NCI-H1694 treated with DMSO at 0.1 percent for 48 hours (cell line): ENCODE measurements at regions not wholly inside any gene's neighbourhood (a gene's known extent, or its start where the extent isn't known, plus 50 kb on each side); places are given as distances from the start of the nearest gene placed in this dataset.
"Not testable (repeated sequence)": the region's sequence is repeated elsewhere in the genome, so short reads cannot be mapped to it uniquely, and the experiment has no call there.

Source experiments
- DNase-seq: peaks from one replicate; lab custom pipeline; 2025; lab: John Stamatoyannopoulos, UW

GRCh38 chrX:13186643-13187042, 133.2 kb downstream of the ATXN3L start:
- DNase-seq = not testable (repeated sequence)

GRCh38 chrX:13180807-13181206, 136.4 kb upstream of the FAM9C start:
- no peak for DNase-seq

- no peak for DNase-seq
These were observed 135.2 kb upstream of the FAM9C start for GRCh38 chrX:13179586-13179985.

DNA sequence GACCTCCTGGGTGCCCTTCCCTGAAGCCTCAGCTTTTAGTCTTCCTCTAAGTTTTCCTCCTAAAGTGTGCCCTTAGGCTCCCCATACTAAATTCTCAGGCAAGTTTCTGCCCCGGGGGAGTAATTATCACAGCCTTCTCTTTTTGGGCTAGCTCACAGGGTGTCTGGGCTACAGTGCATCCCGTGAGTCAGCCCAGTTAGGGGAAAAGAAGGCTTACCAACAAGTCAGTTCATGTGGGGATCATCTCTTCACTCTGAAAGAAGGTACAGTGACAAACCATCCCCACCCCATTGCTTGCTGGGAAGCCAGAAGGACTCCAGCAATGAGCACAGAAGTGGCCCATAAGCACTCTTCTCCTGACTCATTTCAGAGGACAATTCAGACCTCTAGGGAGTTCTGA, 134.7 kb upstream of the FAM9C start:
- DNase-seq = no peak

DNA sequence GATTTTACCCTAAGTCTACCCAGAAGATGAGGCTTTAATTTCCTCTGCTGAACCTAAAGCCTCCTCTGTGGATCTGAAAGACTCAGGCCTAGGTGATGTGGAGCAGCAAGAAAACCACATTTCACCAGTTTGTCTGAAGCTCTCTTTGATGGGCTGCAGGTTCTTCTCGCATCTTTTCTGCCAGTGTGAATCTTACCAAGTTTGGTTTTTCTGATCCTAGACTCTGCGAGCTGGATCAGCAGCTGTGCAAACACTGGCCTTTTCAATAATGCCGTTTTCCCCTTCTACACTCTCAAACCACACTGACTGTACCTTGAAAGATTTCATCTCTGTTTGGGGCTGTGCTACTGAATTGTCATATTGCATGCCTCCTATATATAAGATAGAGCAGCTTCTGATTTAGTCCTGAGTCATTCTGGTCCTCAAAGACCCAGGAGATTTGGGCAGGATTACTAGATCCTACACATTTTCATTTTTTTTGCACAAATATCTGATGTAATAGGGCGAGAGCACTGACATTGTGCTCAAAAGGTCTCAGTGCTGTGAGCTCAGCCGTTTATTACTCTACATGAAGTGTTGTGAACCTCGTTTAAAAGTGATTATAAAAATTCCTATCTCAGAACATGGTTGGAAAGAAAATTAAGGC, 133.6 kb upstream of the FAM9C start:
- no peak for DNase-seq

DNA sequence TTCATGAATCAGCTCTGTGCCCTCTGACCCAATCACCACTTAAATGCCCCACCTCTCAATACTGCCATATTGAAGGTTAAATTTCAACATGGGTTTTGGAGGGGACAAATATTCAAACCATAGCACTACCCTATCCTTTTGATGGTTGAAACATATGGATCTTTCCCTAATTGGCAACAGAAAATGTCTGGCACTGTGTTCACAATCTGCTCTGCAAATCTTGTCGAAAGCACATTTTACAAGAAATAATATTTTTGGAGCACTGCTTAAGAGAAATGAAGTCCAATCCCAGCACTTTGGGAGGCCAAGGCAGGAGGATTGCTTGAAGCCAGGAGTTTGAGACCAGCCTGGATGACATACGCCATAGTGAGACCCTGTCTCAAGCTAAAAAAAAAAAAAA, 130.6 kb upstream of the FAM9C start:
- no peak for DNase-seq

- DNase-seq = no peak
These were observed 126.6 kb upstream of the FAM9C start for GRCh38 chrX:13170966-13171558.

GRCh38 chrX:13169684-13170083, 125.3 kb upstream of the FAM9C start:
- no peak for DNase-seq

GRCh38 chrX:13168269-13168668, 123.8 kb upstream of the FAM9C start:
- no peak for DNase-seq

GRCh38 chrX:13167481-13168231, 123.2 kb upstream of the FAM9C start:
- no peak for DNase-seq

- no peak for DNase-seq
These were observed 121.1 kb upstream of the FAM9C start for GRCh38 chrX:13165266-13166189.

DNA sequence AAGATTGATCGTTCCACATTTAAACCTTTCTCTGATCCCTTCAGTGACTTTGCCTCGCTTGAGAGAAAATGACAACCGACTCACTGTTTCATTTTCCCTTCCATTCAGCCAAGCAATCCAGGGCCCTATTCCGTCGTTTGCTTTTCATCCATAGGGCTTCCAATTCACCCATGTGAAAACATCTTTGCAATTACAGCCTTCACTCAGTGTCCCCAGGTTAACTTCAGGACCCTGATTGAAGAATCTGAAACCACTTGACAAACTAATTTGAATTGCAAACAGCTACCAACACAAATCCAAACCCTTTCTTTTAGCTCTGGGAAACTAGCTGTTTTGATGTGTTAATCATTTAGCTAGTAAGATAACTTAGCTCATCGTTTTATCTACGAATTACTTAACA, 120.2 kb upstream of the FAM9C start:
- DNase-seq = no peak

- DNase-seq = no peak
These were observed 118.5 kb upstream of the FAM9C start for GRCh38 chrX:13162772-13163410.

DNA sequence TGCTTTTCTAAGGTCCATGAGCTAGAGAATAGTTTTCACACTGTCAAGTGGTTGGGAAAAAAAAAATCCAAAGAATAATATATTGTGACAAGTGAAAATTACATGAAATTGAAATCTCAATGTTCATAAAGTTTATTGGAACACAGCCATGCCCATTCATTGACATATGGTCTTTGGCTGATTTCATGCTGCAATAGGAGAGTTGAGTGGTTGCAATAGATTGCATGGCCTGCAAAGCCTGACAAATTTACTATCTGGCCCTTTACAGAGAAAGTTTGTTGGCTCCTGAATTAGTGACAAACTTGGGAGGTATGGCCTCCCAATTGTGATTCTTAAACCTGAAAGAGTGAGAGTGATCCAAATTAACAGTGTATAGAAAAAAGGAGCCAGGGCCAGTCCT, 115.5 kb upstream of the FAM9C start:
- DNase-seq = no peak

DNA sequence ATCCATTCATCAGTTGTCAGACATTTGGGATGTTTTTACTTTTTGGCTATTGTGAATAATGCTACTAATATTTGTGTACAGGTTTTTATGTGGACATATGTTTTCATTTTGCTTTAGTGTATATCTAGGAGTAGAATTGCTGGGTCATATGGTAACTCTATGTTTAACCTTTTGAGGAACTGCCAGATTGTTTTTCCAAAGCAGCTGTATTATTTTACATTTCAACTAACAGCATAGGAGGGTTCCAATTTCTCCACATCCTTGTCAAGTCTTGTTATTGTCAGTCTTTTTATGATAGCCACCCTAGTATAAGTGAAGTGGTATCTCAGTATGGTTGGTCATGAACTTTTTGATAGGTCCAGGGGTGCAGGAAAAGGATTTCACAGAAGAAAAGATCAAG, 114.5 kb upstream of the FAM9C start:
- no peak for DNase-seq

- not testable (repeated sequence) for DNase-seq
These were observed 111.1 kb upstream of the FAM9C start for GRCh38 chrX:13155550-13155949.

DNA sequence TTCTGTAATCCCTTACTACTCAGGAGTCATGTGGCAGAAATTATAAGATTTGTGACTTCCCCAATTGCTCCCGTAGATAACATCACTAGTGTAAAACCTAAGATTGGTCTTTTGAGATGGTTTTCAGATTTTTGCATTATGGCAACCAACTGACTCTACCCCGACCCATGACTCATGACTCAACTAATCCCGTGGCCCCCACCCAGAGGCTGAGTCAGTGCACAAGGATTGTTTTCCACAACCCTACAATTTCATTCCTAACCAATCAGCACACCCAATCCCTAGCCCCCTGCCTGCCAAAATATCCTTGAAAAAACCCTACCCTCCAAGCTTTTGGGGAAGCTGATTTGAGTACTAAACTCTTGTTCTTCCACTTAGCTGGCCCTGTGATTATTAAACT, 109.4 kb upstream of the FAM9C start:
- DNase-seq = no peak

- DNase-seq = no peak
These were observed 108.2 kb upstream of the FAM9C start for GRCh38 chrX:13152518-13153185.

DNA sequence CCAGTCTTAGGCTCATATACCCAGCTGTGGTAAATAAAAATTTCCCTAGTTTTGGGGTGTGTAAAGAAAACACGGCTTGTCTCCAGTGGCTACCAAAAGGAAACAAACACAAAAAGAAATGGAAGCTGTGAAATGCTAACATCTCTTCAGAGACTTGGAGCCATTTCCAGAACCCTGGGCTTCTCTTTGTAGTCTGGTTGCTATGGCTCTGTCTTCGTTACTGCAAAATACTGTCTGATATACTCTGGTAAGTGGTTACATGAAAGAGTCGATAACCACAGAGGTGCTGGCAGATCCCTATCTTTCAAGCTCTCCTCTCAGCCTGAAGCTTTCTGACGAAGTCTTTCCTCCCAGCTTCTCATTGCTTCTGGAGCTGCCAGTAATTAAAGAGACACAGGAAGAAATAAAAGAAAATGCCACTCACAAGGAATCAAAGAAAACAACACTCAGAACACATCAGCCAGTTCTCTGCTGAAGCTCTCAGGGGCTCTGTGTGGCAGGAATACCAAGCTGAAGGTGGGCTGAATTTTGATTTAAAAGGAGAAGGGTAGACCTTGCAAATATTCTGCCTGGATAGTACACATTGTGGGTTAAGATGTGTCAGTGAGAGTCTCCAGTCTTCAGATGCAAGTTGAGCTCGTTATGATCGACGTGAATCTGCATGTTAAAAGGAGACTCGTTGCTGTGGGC, 107.6 kb upstream of the FAM9C start:
- DNase-seq = no peak

- no peak for DNase-seq
These were observed 105.4 kb upstream of the FAM9C start for GRCh38 chrX:13149702-13150350.
